ENCODE measurements at regions not wholly inside any gene's neighbourhood (a gene's known extent, or its start where the extent isn't known, plus 50 kb on each side); places are given as distances from the start of the nearest gene placed in this dataset.
"Not testable (repeated sequence)": the region's sequence is repeated elsewhere in the genome, so short reads cannot be mapped to it uniquely, and the experiment has no call there.

DNA sequence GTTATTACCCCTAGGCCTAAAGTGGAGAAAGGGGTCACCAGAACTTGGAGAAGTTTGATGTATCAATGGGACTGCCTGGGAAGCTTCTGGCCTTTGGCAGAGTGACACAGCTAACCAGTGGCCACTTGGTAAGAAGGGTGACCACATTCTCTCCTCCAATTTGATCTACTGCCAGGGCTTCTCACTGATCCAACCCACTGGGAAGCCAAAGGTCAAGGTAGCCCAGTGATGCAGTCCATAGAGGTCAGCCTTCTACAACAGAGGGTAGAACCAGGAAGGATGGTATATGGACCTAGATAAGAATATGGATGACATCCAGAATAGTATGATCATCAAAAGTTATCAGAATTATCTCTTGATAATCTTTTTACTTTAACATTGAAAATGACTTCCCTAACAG, 493.6 kb downstream of the NYAP2 start:
- H3K27me3 ChIP-seq = no peaks in the 10 kb centered on the region
- no peaks in the 10 kb centered on the region for H3K36me3 ChIP-seq
- no peak for DNase-seq
- H3K9me3 ChIP-seq = no peaks in the 10 kb centered on the region; the same call in 1 of the 2 replicates
- no peak overlapping the region for H3K4me3 ChIP-seq

DNA sequence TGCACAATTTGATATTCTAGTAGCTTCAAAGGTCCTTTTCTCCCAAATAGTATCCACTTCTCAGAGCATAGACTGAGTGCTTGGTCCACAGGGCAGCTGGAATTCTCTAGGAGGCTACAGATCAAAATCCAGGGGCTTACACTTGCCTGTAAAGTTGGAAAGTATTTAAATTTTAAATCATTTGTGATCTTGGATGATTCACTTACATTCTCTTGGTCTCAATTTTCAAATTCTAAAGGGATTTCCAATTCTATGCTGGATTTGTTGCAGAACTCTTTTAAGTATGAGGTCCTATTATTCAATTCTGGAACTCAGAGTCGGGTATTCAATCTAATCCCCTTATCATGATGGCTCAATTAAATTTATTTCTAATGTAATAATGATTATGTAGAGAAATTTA, 492.3 kb downstream of the NYAP2 start:
- H3K9me3 ChIP-seq = no peaks in the 10 kb centered on the region
- no peak overlapping the region for H3K4me3 ChIP-seq
- no peaks in the 10 kb centered on the region for H3K36me3 ChIP-seq
- DNase-seq = no peak
- H3K27me3 ChIP-seq = no peaks in the 10 kb centered on the region

DNA sequence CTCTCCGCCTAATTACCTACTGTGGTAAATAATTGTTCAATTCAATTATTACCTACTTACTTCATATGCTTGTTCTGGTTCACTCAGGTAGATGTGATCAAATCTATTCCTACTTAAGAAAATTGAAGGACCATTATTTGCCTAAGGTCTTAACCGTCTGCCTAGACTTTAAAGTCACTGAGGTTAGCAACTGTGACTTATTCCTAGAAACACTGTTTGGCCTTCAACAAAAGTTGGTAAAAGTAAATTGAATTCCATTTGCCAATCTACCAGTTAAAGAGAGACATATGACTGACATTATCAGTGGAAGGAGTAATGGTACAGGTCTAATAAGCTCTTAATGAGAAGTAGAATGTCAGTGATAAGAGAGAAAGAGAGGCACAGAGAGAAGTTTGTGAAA, 491.5 kb downstream of the NYAP2 start:
- no peaks in the 10 kb centered on the region for H3K27me3 ChIP-seq
- no peak overlapping the region for H3K4me3 ChIP-seq
- no peak for DNase-seq
- no peaks in the 10 kb centered on the region for H3K36me3 ChIP-seq
- no peaks in the 10 kb centered on the region for H3K9me3 ChIP-seq

DNA sequence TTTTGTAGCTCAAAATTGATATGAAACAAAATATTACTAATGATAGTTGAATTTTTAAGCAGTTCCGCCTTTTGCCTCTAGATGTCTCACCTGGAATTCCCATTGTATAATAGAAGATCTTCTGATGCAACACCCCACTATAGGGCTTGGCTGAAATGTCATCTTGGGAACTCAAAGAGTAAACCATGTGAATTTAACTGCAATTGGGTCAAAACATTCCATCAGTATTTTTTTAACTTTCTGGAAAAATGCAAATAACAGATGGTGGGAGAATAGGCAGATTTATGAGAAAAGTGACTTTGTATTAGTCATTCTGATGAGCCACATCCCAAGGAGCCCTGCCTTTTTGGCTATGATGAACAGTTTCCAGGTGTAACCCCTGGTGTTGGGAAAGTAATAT, 489.9 kb downstream of the NYAP2 start:
- DNase-seq = no peak
- Histone ChIP-seq H3K36me3 (no peaks in the 10 kb centered on the region), H3K4me3 (no peak overlapping the region), H3K27me3 (no peaks in the 10 kb centered on the region), H3K9me3 (no peaks in the 10 kb centered on the region)

DNA sequence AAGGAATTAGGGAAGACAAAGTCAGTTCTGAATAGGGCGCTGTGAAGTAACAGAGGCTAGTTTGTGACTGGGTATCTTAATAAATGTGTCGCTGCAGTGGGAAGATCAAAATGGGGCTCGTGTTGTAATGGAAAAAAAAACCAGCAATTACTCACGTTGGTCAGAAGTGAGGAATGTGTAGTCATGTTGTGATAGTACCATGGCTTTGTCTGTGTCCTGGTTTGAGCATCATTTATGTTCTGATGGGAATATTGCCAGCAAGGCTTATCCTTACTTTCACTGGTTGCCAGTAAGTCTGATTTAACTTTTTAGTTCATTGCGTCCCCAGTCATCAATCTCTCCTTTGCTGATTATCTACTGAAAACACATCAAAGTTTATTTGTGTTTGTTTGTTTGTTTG, 467.6 kb downstream of the NYAP2 start:
- H3K4me3 ChIP-seq = no peak overlapping the region
- no peaks in the 10 kb centered on the region for H3K27me3 ChIP-seq
- no peaks in the 10 kb centered on the region for H3K36me3 ChIP-seq
- DNase-seq = no peak
- H3K9me3 ChIP-seq = no peaks in the 10 kb centered on the region; the same call in 1 of the 2 replicates

DNA sequence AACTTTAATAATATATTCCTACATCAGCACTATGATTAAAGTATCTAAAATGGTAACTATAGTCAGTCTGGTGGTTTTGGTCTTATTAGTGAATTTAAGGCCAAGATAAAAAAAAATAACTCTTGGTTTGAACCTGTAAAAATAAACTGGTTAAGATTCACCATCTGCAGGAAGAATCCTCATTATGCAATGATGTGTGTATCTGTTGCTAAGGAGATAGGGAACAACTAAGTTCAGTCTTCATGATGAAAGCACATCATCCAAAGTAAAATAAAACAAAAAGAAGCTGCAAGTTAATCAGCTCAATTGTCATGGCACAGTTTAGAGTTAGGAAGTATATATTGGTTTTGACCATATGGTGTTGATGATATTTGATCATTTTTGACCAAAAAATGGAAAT, 466.0 kb downstream of the NYAP2 start:
- DNase-seq = no peak

DNA sequence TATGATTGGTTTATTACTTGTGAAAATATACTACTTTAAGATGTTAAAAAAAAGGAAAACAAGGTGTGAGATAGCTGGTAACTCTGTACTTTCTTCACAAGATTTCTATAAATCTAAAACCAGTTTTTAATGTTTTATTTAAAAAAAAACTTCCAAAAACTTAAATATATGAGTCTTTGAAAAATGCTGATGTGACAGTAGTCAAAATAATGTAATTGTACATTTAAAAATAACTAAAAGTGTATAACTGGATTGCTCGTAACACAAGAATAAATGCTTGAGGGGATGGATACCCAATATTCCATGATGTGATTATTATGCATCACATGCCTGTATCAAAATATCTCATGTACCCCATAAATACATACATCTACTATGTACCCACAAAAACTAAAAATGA, 464.9 kb downstream of the NYAP2 start:
- Histone ChIP-seq H3K9me3 (no peaks in the 10 kb centered on the region; the same call in 1 of the 2 replicates), H3K27me3 (no peaks in the 10 kb centered on the region), H3K4me3 (no peak overlapping the region), H3K36me3 (no peaks in the 10 kb centered on the region)
- no peak for DNase-seq

More for the DNA sequence above, 466.0 kb downstream of the NYAP2 start:
- Histone ChIP-seq H3K4me3 (no peak overlapping the region), H3K36me3 (no peaks in the 10 kb centered on the region), H3K27me3 (no peaks in the 10 kb centered on the region), H3K9me3 (no peaks in the 10 kb centered on the region; the same call in 1 of the 2 replicates)

DNA sequence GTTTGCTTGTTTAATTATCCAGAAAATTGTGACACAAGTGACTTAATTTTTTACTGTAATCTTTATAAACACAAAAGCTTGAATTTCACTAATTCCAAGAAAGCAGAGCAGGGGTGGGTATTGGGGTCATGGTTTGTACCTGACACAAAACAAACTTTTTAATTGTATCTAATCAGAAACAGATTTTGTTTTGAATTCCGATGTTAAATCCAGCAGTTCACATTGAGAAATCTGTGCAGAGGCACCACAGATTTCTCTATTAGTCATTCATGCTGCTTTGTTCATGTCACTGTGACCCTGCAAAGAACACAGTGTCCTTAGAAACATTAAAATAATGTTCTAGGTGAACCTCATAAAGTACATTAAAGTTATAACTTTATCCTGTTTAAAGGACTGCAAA, 443.4 kb downstream of the NYAP2 start:
- Histone ChIP-seq H3K27me3 (no peaks in the 10 kb centered on the region), H3K36me3 (no peaks in the 10 kb centered on the region), H3K9me3 (no peaks in the 10 kb centered on the region), H3K4me3 (no peak overlapping the region)
- DNase-seq = no peak

DNA sequence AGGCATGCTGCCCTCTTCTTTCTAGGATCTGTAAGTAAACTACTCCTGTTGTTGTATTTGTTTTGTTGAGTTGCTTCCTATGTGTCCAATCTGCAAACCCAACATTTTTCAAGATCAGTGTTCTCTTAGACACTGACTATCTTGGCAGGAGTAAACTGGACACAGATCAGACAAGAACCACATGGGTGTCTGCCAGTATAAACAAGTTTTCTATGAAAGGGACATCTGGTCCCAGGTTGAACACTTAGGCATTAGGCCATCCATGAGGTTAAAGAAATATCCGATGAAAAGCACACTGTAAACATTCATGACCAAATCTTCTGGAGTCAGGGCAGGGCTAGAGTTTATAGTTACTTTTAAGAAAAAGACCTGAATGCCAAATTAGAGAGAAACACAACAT, 441.8 kb downstream of the NYAP2 start:
- Histone ChIP-seq H3K27me3 (no peaks in the 10 kb centered on the region), H3K36me3 (no peaks in the 10 kb centered on the region), H3K4me3 (no peak overlapping the region), H3K9me3 (no peaks in the 10 kb centered on the region)
- no peak for DNase-seq

DNA sequence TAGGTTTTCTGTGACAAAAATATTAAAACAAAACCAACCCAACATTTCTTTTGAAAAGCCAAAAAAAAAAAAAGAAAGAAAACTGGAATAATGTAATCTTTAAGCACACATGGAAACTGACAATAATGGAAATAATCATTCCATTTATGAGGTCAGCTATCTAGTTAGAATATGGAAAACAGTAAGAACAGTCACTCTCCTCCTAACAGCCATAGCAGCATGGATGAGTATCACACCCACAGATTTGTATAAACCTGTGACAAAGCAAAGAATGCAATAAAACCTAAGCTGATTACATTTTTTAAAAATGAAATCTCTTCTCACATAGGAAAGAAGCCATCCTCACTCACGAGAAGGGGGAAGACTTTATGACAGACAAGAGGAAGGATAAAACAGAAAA, 437.8 kb downstream of the NYAP2 start:
- Histone ChIP-seq H3K9me3 (no peaks in the 10 kb centered on the region), H3K36me3 (no peaks in the 10 kb centered on the region), H3K27me3 (no peaks in the 10 kb centered on the region)

DNA sequence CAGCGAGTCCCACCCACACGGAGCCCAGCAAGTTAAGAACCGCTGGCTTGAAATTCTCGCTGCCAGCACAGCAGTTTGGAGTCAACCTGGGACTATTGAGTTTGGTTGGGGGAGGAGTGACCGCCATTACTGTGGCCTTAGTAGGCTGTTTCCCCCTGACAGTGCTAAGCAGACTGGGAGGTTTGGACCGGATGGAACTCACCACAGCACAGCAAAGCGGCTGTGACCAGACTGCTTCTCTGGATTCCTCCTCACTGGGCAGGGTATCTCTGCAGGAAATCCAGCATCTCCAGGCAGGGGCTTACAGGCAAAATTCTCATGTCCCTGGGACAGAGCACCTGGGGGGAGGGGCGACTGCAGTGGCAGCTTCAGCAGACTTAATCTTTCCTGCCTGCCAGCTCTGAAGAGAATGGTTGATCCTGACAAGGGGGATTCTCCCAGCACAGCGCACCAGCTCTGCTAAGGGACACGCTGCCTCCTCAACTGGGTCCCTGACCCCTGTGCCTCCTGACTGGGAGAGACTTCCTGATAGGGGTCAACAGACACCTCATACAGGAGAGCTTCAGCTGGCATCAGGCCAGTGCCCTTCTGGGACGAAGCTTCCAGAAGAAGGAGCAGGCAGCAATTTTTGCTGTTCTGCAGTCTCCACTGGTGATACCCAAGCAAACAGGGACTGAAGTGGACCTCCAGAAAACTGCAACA, 425.4 kb downstream of the NYAP2 start:
- no peak for DNase-seq
- no peaks in the 10 kb centered on the region for H3K36me3 ChIP-seq
- no peak overlapping the region for H3K4me3 ChIP-seq
- no peaks in the 10 kb centered on the region for H3K27me3 ChIP-seq
- H3K9me3 ChIP-seq = no peaks in the 10 kb centered on the region; the same call in 1 of the 2 replicates

More for the DNA sequence above, 437.8 kb downstream of the NYAP2 start:
- no peak for DNase-seq
- H3K4me3 ChIP-seq = no peak overlapping the region

DNA sequence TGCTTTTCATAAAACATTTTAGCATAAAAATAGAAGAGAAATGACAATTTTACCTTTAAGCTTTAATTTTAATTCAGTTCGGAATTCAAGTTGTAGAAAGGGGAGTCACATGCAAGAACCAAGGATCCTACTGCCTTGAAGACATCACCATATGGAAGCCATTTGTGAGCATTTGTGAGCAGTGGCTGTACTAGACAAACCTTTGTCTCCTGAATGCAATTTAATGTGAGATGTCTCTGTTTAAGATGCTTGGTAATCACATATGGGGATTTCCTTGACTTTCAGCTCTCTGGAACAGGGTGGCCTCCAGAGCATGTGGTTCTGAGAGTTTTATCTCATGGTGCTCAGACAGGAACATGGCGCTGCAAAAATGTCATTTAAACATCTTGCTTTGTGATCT, 421.8 kb downstream of the NYAP2 start:
- Histone ChIP-seq H3K27me3 (no peaks in the 10 kb centered on the region), H3K9me3 (no peaks in the 10 kb centered on the region), H3K36me3 (no peaks in the 10 kb centered on the region), H3K4me3 (no peak overlapping the region)
- no peak for DNase-seq

DNA sequence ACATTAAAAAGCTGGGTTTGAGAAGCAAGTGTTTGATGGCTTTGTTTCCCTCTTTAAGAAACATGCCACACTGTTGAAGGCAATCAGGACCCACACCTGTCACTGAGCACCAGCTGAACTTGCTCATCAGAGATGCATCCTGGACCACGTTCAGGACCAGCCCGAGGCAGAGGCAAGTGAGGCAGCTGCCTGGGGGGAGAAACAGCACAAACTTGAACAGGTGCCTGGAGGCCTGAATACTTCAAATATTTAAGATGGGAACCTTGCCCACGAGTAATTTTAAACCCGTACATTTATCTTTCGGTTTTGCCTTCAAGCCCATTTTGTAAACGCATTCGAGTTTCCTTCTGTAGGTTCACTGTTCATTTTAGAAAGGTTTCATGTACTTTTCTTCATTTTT, 421.3 kb downstream of the NYAP2 start:
- Histone ChIP-seq H3K27me3 (no peaks in the 10 kb centered on the region), H3K9me3 (no peaks in the 10 kb centered on the region), H3K36me3 (no peaks in the 10 kb centered on the region), H3K4me3 (no peak overlapping the region)
- DNase-seq = no peak

DNA sequence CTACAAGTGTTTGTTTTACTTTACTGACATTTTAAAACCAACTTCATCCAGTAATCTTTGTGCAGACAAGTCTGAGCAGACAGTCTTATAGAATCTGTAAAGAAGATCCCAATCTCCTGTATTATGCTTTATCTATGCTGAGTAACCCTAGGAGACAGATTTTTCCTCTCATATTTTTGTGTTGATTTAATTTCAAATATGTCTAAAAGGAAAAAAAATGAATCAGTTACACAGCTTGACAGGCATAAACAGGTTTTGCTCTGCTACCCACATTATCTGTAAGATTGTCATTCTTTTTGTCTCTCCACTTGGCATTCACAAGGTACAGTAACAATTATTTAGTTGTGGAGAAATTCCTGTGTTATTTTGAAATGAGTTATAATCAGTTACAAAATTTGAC, 415.0 kb downstream of the NYAP2 start:
- no peaks in the 10 kb centered on the region for H3K27me3 ChIP-seq
- H3K9me3 ChIP-seq = no peaks in the 10 kb centered on the region
- no peaks in the 10 kb centered on the region for H3K36me3 ChIP-seq
- H3K4me3 ChIP-seq = no peak overlapping the region
- DNase-seq = no peak

DNA sequence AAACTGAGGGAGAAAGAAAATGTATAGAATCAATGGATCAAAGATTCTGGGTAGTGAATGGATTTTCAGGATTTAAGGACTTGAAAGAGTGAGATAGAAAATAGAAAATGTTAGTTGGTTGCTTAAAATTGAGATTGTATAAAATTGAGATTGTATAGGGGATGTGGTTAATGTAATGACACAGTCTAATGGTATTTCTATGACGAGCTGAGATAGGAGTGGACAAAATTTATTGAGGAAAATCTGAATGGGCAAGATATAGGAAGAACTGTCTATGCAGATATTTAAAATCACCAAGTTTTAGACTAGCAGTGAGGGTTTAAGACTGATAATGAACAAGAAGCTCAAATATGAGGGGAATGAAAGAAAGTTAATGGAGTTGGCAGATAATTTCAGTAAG, 406.6 kb downstream of the NYAP2 start:
- no peak for DNase-seq
- H3K4me3 ChIP-seq = no peak overlapping the region
- no peaks in the 10 kb centered on the region for H3K27me3 ChIP-seq
- H3K36me3 ChIP-seq = no peaks in the 10 kb centered on the region
- H3K9me3 ChIP-seq = no peaks in the 10 kb centered on the region

DNA sequence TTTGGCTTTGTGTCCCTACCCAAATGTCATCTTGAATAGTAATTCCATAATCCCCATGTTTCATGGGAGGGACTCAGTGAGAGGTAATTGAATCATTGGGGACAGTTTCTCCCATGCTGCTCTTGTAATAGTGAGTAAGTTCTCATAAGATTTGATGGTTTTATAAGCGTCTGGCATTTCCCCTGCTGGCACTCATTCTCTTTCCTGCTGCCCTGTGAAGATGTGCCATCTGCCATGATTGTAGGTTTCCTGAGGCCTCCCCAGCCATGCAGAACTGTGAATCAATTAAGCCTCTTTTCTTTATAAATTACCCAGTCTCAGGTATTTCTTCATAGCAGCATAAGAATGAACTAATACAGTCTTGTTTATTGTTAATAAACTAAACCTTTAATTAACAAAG, 402.6 kb downstream of the NYAP2 start:
- H3K27me3 ChIP-seq, H3K9me3 ChIP-seq, DNase-seq, H3K36me3 ChIP-seq, H3K4me3 ChIP-seq: not testable (repeated sequence)

DNA sequence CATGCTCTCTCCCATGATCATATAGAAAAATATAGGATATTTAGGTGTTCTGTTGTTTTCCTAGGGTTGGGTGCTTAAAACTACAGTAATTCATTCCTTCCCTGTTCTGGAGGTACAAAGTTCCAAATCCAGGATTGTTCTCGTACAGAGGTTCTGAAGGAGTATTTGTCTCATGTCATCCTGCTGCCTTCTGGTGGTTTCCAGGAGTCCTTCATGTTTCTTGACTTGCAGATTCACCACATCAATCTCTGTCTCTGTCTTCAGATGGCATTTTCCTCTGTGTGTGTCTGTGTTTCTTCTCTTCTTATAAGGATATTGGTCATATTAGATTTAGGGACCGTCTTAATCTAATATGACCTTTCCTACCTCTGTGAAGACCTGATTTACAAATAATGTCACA, 397.9 kb downstream of the NYAP2 start:
- no peak for DNase-seq
- H3K4me3 ChIP-seq = no peak overlapping the region
- no peaks in the 10 kb centered on the region for H3K36me3 ChIP-seq
- no peaks in the 10 kb centered on the region for H3K9me3 ChIP-seq
- H3K27me3 ChIP-seq = no peaks in the 10 kb centered on the region

DNA sequence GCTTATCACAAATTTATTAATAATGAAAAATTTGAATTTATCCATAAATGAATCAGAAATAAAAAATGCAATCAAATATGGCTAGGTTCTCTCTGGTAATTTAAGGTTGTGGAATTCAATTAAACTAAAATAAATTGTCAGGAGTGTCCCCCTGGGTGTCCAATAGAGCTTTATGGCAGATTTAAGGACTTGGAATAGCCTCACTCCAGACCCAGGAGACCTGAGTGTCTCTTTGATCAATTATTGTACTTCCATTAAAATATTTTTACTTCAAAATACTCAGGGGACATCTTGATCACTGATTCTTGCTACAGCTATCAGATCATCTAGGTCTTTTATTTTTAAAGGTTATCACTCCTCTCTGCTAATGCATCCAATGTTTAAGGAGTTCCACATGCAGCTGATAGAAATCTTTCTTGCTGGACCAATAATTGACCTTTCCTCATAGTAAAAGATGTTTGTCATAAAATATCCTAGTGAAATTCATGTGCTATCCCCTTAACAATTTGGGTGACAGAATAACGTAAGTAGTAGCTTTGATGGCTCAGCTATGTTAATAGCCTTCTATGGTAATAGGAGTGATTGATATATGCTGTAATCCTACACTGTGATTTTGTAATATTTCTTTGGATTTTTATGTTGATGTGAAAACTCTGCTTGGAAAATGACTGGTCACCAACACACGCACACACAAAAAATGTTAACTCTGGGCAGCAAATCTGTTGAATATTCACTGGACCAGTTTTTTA, 395.3 kb downstream of the NYAP2 start:
- no peaks in the 10 kb centered on the region for H3K9me3 ChIP-seq
- no peaks in the 10 kb centered on the region for H3K27me3 ChIP-seq
- H3K4me3 ChIP-seq = no peak overlapping the region
- DNase-seq = no peak
- no peaks in the 10 kb centered on the region for H3K36me3 ChIP-seq

All from MG63 (cell line).